T-helper 2 cell treated with Interferon-gamma antibody and Interleukin-4, amounts not matched to agents 5 μg/mL and 100 μg/mL, for 36 hours (primary cell): ENCODE measurements at regions not wholly inside any gene's neighbourhood (a gene's known extent, or its start where the extent isn't known, plus 50 kb on each side); places are given as distances from the start of the nearest gene placed in this dataset.
"Not testable (repeated sequence)": the region's sequence is repeated elsewhere in the genome, so short reads cannot be mapped to it uniquely, and the experiment has no call there.

ENCODE experiments used
- DNase-seq: peaks from one replicate; pipeline ENCODE4 v3.0.0; 2021; ENCODE audit warnings: low spot score
- H3K27ac Mint-ChIP-seq: one replicate; pipeline ENCODE4 v1.8.0; 2021; ENCODE audit warnings: mild to moderate bottlenecking, mixed read lengths
- H3K27me3 Mint-ChIP-seq: one replicate; pipeline ENCODE4 v1.8.0; 2021; ENCODE audit warnings: low read depth, mixed read lengths
- H3K36me3 Mint-ChIP-seq: one replicate; pipeline ENCODE4 v1.8.0; 2021; ENCODE audit warnings: low read depth, mixed read lengths
- H3K4me1 Mint-ChIP-seq: one replicate; pipeline ENCODE4 v1.8.0; 2021; ENCODE audit warnings: low read depth, mixed read lengths
- H3K4me3 Mint-ChIP-seq: one replicate; pipeline ENCODE4 v1.8.0; 2022; ENCODE audit warnings: mild to moderate bottlenecking, moderate library complexity, mixed read lengths
- H3K9me3 Mint-ChIP-seq: one replicate; pipeline ENCODE4 v1.8.0; 2021; ENCODE audit warnings: mixed read lengths

DNA sequence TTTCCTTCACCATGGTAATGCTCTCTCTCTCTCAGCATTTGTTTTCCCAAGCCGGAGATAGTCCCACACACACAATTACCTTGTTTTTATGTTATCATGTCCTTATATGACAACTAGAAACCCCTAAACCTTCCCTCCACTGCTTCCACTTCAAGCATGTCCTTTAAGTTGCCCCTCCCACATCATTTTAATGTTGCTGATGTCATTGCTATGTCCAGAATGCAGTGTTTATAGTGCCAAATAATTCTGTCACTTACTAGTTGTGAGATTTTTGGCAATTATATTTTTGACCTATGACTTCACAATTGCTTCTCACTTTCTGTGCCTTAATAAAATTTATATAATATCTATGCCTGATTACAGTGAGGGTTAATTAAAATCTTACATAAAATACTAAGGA is 645.9 kb downstream of the XPNPEP1 start:
- H3K9me3 Mint-ChIP-seq: peaks cover 14% of the 10 kb centered on the region
- H3K4me3 Mint-ChIP-seq: no peak overlapping the region
- H3K4me1 Mint-ChIP-seq: no peaks in the 10 kb centered on the region
- H3K27me3 Mint-ChIP-seq: no peaks in the 10 kb centered on the region
- H3K27ac Mint-ChIP-seq: no peak overlapping the region
- H3K36me3 Mint-ChIP-seq: no peaks in the 10 kb centered on the region
- DNase-seq: no peak

DNA sequence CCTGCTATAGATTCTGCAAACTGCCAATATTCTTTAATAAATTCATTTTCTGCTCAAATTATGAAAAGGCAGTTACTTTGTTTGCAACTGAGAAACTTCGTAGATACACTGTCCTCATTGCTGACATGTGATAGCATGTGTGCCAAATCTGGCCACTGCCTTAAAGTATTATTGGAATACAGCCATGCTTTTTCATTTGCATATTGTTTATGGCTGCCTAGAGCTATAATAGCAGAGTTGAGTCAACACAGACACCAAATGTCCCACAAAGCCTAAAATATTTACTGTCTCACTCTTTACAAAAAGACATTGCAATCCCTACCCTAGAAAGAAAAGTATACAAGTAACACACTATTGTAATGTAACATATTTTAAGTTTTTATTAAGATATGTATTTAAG is 647.4 kb downstream of the XPNPEP1 start:
- no peak overlapping the region for H3K4me3 Mint-ChIP-seq

DNA sequence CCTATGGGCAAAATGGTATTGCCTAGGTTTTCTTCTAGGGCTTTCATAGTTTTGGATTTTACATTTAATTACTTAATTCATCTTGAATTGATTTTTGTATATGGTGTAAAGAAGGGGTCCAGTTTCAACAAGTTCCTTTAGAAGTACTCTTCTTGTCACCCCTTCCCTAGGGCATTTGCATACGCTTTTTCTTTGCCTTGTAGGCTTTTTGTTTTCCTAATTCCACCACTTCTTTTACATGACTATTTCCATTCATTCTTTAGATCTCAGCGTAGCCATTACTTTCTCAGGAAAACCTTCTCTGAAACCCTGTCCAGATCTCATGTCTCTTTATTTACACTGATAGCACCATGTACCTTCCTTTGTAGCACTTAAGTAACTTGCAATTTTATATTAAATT is 648.6 kb downstream of the XPNPEP1 start:
- DNase-seq: no peak
- Mint-ChIP-seq H3K36me3 (no peaks in the 10 kb centered on the region), H3K4me3 (no peak overlapping the region), H3K9me3 (peaks cover 16% of the 10 kb centered on the region), H3K4me1 (no peaks in the 10 kb centered on the region), H3K27ac (no peak overlapping the region), H3K27me3 (no peaks in the 10 kb centered on the region)

More for the DNA sequence above, 647.4 kb downstream of the XPNPEP1 start:
- no peak for DNase-seq
- Mint-ChIP-seq H3K4me1 (no peaks in the 10 kb centered on the region), H3K27ac (no peak overlapping the region), H3K9me3 (peaks cover 14% of the 10 kb centered on the region), H3K27me3 (no peaks in the 10 kb centered on the region), H3K36me3 (no peaks in the 10 kb centered on the region)

DNA sequence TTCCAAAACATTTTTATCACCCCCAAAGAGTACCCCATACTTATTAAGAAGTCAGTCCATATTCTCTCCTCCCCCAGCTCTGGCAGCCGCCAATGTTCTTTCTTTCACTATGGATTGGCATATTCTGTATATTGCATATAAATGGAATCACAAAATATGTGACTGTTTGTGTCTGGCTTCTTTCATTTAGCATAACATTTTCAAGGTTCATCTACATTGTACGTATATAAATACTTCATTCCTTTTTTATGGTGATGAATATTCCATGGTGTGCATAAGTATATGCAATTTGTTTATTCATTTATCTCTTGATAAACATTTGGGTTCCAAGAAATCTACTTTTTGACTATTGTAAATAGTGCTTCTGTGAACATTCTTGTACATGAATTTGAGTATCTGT is 653.1 kb downstream of the XPNPEP1 start:
- peaks cover 28% of the 10 kb centered on the region for H3K9me3 Mint-ChIP-seq

DNA sequence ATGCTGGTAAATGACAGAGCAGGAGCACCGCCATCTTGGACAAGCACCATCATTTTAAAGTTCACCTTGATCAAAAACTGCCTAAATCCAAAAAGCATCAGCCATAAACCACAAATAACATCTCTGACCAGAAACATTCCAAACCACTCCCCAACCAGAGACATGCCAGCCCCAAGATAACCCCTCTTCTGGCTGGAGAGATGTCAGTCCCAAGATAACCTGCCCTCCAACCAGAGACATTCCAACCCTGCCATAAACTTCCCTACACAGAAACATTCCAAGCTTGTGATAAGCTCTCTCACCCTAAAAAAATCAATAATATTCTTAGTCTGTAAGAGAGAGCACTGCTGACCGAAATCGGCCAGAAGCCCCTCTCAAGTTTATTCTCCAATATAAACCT is 659.3 kb downstream of the XPNPEP1 start:
- Mint-ChIP-seq H3K27me3 (no peaks in the 10 kb centered on the region), H3K4me3 (no peak overlapping the region), H3K36me3 (no peaks in the 10 kb centered on the region), H3K27ac (no peak overlapping the region), H3K4me1 (no peaks in the 10 kb centered on the region), H3K9me3 (peaks cover 51% of the 10 kb centered on the region)
- no peak for DNase-seq

More for the DNA sequence above, 653.1 kb downstream of the XPNPEP1 start:
- no peak overlapping the region for H3K4me3 Mint-ChIP-seq
- H3K27me3 Mint-ChIP-seq: no peaks in the 10 kb centered on the region
- H3K36me3 Mint-ChIP-seq: no peaks in the 10 kb centered on the region
- no peak overlapping the region for H3K27ac Mint-ChIP-seq
- DNase-seq: no peak
- no peaks in the 10 kb centered on the region for H3K4me1 Mint-ChIP-seq

DNA sequence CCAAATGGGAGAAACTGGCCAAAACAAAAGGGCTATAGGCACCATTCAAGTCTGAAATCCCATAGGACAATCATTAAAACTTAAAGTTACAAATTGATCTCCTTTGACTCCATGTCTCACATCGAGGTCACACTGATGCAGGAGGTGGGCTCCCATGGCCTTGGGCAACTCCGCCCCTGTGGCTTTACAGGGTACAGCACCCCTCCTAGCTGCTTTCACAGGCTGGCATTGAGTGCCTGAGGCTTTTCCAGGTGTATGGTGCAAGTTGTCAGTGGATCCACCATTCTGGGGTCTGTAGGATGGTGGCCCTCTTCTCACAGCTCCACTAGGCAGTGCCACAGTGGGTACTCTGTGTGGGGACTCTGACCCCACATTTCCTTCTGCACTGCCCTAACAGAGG is 662.1 kb downstream of the XPNPEP1 start:
- H3K27me3 Mint-ChIP-seq: no peaks in the 10 kb centered on the region
- no peak overlapping the region for H3K4me3 Mint-ChIP-seq
- no peak for DNase-seq
- H3K9me3 Mint-ChIP-seq: peaks cover 46% of the 10 kb centered on the region
- no peaks in the 10 kb centered on the region for H3K36me3 Mint-ChIP-seq
- H3K4me1 Mint-ChIP-seq: no peaks in the 10 kb centered on the region
- H3K27ac Mint-ChIP-seq: no peak overlapping the region

DNA sequence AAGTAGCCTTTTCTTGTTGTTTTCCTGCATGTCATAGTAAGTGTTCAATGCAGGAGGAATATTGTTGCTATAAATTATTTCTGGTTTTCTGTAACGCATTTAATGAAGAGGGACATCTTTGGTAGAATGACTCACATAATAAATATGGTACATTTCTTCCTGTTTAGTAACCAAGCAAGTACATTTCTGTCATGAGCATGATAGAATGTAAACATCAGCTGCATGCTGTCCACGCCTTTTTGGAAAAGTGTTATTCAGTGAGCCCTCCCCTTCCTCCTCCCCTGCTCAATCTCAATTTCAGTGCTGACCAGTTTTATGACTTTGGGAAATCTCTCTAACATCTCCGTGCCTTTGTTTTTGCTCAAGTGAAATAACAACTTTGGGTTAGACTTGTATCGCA is 664.0 kb downstream of the XPNPEP1 start:
- DNase-seq: no peak
- H3K4me3 Mint-ChIP-seq: no peak overlapping the region
- no peaks in the 10 kb centered on the region for H3K36me3 Mint-ChIP-seq
- H3K4me1 Mint-ChIP-seq: no peaks in the 10 kb centered on the region
- H3K9me3 Mint-ChIP-seq: peaks cover 34% of the 10 kb centered on the region
- H3K27ac Mint-ChIP-seq: no peak overlapping the region
- no peaks in the 10 kb centered on the region for H3K27me3 Mint-ChIP-seq

DNA sequence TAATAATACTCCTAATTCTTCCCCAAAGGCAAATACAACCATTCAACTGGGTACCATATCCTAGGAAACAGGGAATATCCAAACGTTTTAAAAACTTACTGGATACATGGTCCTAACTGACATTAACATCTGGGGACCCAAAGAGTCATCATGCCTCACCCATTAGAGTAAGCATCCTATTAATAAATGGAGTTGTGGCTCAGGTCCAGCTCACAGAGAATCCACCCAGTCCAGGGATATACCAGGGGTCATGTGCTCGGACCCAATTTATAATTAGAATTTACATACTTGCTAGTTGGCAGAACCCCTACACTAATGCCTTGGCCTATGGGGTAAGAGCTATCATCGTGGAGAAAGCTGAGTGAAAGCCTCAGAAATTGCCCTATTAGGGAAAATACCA is 670.0 kb downstream of the XPNPEP1 start:
- no peaks in the 10 kb centered on the region for H3K36me3 Mint-ChIP-seq
- no peaks in the 10 kb centered on the region for H3K27me3 Mint-ChIP-seq
- H3K27ac Mint-ChIP-seq: no peak overlapping the region
- H3K9me3 Mint-ChIP-seq: peaks cover 28% of the 10 kb centered on the region
- no peaks in the 10 kb centered on the region for H3K4me1 Mint-ChIP-seq
- DNase-seq: no peak
- H3K4me3 Mint-ChIP-seq: no peak overlapping the region

DNA sequence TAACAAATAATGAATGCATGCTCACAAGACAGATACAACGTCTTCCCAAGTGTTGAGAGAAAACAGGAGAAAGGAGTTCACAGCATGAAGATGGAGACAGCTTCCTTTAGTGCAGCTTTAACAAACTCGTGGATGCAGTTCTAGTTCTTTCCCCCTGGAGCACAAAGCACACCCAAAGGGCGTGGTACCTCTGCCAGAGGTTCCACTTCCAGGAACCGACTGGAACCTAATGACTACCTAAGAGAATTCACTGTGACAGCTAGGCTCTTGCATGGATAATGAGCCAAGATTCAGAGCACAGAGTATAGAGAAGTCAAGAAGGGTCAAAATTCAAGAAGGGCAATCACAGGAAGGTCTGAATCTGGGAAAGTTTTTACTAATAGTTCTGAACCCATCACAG is 673.2 kb downstream of the XPNPEP1 start:
- Mint-ChIP-seq H3K27me3 (no peaks in the 10 kb centered on the region), H3K4me3 (no peak overlapping the region), H3K4me1 (no peaks in the 10 kb centered on the region), H3K9me3 (peaks cover 34% of the 10 kb centered on the region), H3K36me3 (no peaks in the 10 kb centered on the region), H3K27ac (no peak overlapping the region)
- no peak for DNase-seq

DNA sequence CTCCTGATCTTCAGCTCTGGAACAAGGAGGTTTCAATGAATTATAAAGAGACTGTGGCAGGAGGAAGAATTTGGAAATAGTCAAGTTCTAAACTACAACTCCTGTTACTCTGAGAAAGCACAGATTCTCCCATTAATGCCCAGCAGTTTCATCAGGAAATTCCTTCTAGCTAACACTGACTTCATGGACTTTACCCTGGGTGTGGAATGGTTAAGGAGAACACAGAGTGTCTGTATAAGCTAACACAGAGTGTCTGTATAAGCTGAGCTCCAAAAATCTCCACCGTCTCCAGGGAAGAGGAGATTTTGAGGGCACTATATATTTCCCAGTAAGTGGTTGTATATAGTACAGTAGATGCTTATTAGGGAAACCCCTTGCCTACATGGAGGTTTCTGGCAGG is 675.5 kb downstream of the XPNPEP1 start:
- Mint-ChIP-seq H3K27me3 (no peaks in the 10 kb centered on the region), H3K27ac (no peak overlapping the region), H3K36me3 (no peaks in the 10 kb centered on the region), H3K9me3 (peaks cover 40% of the 10 kb centered on the region), H3K4me3 (no peak overlapping the region), H3K4me1 (no peaks in the 10 kb centered on the region)
- DNase-seq: no peak

DNA sequence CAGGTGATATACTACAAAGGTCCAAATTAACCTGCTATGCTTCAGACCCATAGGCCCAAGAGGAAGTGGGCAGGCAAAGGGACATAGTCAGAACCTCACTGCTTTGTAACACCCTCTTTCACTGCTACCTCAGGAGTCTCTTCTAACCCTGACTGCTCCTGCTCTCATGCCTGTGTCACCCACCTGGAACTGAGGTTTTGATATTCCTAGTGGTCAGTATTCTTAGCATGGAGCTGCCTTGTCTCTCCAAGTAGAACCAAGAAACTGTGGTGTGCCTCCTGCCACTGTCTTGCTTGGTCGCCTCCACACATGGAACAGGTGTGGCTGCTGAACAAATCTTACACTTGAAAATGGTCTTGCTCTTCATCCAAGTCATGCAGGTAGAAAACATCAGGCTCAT is 677.5 kb downstream of the XPNPEP1 start:
- Mint-ChIP-seq H3K27ac (no peak overlapping the region), H3K36me3 (no peaks in the 10 kb centered on the region), H3K4me1 (no peaks in the 10 kb centered on the region), H3K4me3 (no peak overlapping the region), H3K27me3 (no peaks in the 10 kb centered on the region), H3K9me3 (peaks cover 32% of the 10 kb centered on the region)
- no peak for DNase-seq

DNA sequence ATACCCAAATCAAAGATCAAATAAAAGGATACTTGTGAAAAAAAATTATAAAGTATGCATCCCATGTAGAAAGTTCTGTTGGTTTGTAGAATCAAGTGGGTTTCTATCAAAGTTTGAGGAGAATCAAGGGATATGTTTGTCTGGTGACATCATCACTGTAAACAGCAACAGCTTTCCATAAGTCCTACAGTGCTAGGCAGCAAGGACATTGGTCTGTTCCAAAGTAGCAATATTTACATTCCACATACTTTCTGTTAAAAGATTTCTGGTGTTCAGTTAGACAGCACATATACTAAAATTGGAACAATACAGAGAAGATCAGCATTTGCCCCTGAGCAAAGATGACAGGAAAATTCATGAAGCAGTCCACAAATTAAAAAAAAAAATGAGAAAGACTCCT is 683.9 kb downstream of the XPNPEP1 start:
- Mint-ChIP-seq H3K27ac (no peak overlapping the region), H3K9me3 (peaks cover 21% of the 10 kb centered on the region), H3K4me1 (no peaks in the 10 kb centered on the region)

DNA sequence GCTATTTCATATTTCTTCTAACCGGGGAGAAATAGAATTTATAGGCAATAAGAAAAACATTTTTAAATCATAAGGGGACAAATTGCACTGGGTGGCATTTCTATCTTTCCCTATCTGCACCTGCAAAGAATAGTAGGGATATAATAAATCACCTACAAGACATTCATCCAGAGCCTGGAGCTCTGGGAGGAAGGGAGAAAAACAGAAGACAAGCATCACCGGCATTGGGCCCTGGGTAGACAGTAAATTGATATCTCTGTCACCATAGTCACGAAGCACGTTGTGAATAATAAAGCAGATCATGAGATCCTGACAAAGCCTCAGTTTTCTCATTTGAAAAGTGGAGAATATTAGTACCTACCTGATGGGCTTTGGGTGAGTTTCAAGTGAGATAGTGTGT is 685.6 kb downstream of the XPNPEP1 start:
- no peak overlapping the region for H3K4me3 Mint-ChIP-seq
- no peak overlapping the region for H3K27ac Mint-ChIP-seq
- no peaks in the 10 kb centered on the region for H3K27me3 Mint-ChIP-seq
- no peaks in the 10 kb centered on the region for H3K36me3 Mint-ChIP-seq
- no peak for DNase-seq
- H3K4me1 Mint-ChIP-seq: no peaks in the 10 kb centered on the region
- H3K9me3 Mint-ChIP-seq: peaks cover 16% of the 10 kb centered on the region

More for the DNA sequence above, 683.9 kb downstream of the XPNPEP1 start:
- no peaks in the 10 kb centered on the region for H3K27me3 Mint-ChIP-seq
- H3K4me3 Mint-ChIP-seq: no peak overlapping the region
- H3K36me3 Mint-ChIP-seq: no peaks in the 10 kb centered on the region
- no peak for DNase-seq

DNA sequence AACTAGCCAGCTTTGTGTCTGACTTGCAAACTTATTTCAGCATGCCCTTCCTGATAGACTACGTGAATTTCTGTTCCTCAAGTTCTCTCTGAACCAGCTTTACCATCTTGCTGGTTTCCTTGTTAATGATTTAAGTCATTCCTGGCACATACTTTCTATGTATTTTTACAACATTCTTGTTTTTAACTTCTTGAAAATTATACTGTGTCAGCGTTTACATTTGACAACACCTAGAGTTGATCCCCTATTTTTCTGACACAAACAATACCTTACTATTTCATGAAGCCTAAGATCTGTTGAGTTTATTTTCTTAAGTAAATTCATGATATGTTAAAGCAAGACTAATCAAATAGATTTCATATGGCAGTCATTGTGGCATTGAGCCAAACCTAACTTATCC is 686.3 kb downstream of the XPNPEP1 start:
- no peak for DNase-seq
- no peaks in the 10 kb centered on the region for H3K4me1 Mint-ChIP-seq
- H3K36me3 Mint-ChIP-seq: no peaks in the 10 kb centered on the region
- peaks cover 16% of the 10 kb centered on the region for H3K9me3 Mint-ChIP-seq
- H3K4me3 Mint-ChIP-seq: no peak overlapping the region
- no peak overlapping the region for H3K27ac Mint-ChIP-seq
- H3K27me3 Mint-ChIP-seq: no peaks in the 10 kb centered on the region

DNA sequence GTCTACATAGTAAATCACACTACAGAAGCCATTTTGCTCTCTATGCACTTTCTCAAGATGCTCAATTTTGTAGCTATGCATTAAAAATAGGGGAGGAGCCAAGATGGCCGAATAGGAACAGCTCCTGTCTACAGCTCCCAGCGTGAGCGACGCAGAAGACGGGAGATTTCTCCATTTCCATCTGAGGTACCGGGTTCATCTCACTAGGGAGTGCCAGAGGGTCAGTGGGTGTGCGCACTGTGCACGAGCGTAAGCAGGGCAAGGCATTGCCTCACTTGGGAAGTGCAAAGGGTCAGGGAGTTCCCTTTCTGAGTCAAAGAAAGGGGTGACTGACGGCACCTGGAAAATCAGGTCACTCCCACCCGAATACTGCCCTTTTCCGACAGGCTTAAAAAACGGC is 699.8 kb downstream of the XPNPEP1 start:
- not testable (repeated sequence) for DNase-seq, H3K4me3 Mint-ChIP-seq, H3K27ac Mint-ChIP-seq, H3K36me3 Mint-ChIP-seq, H3K4me1 Mint-ChIP-seq, H3K9me3 Mint-ChIP-seq, H3K27me3 Mint-ChIP-seq
